Thymus (tissue), 11 donors: ENCODE measurements at regions not wholly inside any gene's neighbourhood (a gene's known extent, or its start where the extent isn't known, plus 50 kb on each side); places are given as distances from the start of the nearest gene placed in this dataset.

Experiments used
- DNase-seq, 9 donors: peaks; one replicate each; pipeline ENCODE4 v3.0.0-alpha.2; 2013; ENCODE audit warnings: low spot score in 9 of 9, low read depth in 6 of 9, missing footprints in 1 of 9
- H3K27ac ChIP-seq, 2 donors: one replicate each; pipeline ENCODE4 v1.5.1; 2013; ENCODE audit warnings: control low read depth in 1 of 2, low read depth in 1 of 2, low read length in 1 of 2, mild to moderate bottlenecking in 1 of 2, moderate library complexity in 1 of 2
- H3K27me3 ChIP-seq, 2 donors: one replicate each; pipeline ENCODE4 v1.5.1; 2013; ENCODE audit warnings: low read length in 1 of 2; ENCODE audit not compliant: control insufficient read depth in 2 of 2, insufficient read depth in 1 of 2
- H3K36me3 ChIP-seq, 2 donors: one replicate each; pipeline ENCODE4 v1.5.1; 2013; ENCODE audit warnings: low read length in 1 of 2, mild to moderate bottlenecking in 1 of 2, moderate library complexity in 1 of 2; ENCODE audit not compliant: control insufficient read depth in 2 of 2, insufficient read depth in 2 of 2
- H3K4me1 ChIP-seq, 2 donors: one replicate each; pipeline ENCODE4 v1.5.1; 2013; ENCODE audit warnings: low read length in 2 of 2; ENCODE audit not compliant: control insufficient read depth in 2 of 2, insufficient read depth in 2 of 2
- H3K4me3 ChIP-seq, 2 donors: one replicate each; pipeline ENCODE4 v1.5.1; 2013; ENCODE audit warnings: low read length in 2 of 2, control low read depth in 1 of 2, mild to moderate bottlenecking in 1 of 2
- H3K9me3 ChIP-seq, 2 donors: one replicate each; pipeline ENCODE4 v1.5.1; 2013; ENCODE audit warnings: low read length in 1 of 2, mild to moderate bottlenecking in 1 of 2; ENCODE audit not compliant: control insufficient read depth in 2 of 2, insufficient read depth in 1 of 2
- WGBS: extraction: QIAGEN DNeasy Blood & Tissue Kit; methylation state at CpG from one replicate; pipeline ENCODE4 v1.1.7; 2013; 5-methylcytosine and 5-hydroxymethylcytosine counted together
- donor health status: healthy.

- Histone ChIP-seq H3K27me3 (no peaks in the 10 kb centered on the region), H3K4me3 (no peak overlapping the region), H3K36me3 (no peaks in the 10 kb centered on the region), H3K4me1 (no peaks in the 10 kb centered on the region), H3K9me3 (no peaks in the 10 kb centered on the region), H3K27ac (no peak overlapping the region)
- no peak for DNase-seq
- 79% methylated on average over 13 of the region's 13 CpGs for WGBS
These were observed 89.1 kb upstream of the GNAO1 start for GRCh38 chr16:56102183-56102686.

- Histone ChIP-seq H3K27ac (no peak overlapping the region), H3K4me3 (no peak overlapping the region), H3K9me3 (no peaks in the 10 kb centered on the region), H3K27me3 (no peaks in the 10 kb centered on the region), H3K36me3 (no peaks in the 10 kb centered on the region), H3K4me1 (no peaks in the 10 kb centered on the region)
- whole genome bisulfite sequencing = 71% methylated on average over 5 of the region's 5 CpGs
- DNase-seq = no peak
These were observed 89.8 kb upstream of the GNAO1 start for GRCh38 chr16:56101480-56101879.

- no peak for DNase-seq
- WGBS = 86% methylated on average over 2 of the region's 2 CpGs
- Histone ChIP-seq H3K27me3 (no peaks in the 10 kb centered on the region), H3K4me1 (no peaks in the 10 kb centered on the region), H3K36me3 (no peaks in the 10 kb centered on the region), H3K27ac (no peak overlapping the region), H3K9me3 (no peaks in the 10 kb centered on the region), H3K4me3 (no peak overlapping the region)
These were observed 94.0 kb upstream of the GNAO1 start for GRCh38 chr16:56097306-56097705.

GRCh38 chr16:56094231-56094630 lies 97.1 kb upstream of the GNAO1 start:
- no peak overlapping the region for H3K27ac ChIP-seq
- no peak for DNase-seq
- WGBS = 82% methylated on average over 1 of the region's 1 CpG
- no peaks in the 10 kb centered on the region for H3K9me3 ChIP-seq
- no peaks in the 10 kb centered on the region for H3K27me3 ChIP-seq
- H3K36me3 ChIP-seq = no peaks in the 10 kb centered on the region
- H3K4me3 ChIP-seq = no peak overlapping the region
- H3K4me1 ChIP-seq = no peaks in the 10 kb centered on the region

- Histone ChIP-seq H3K27me3 (no peaks in the 10 kb centered on the region), H3K36me3 (no peaks in the 10 kb centered on the region), H3K9me3 (no peaks in the 10 kb centered on the region), H3K4me1 (no peaks in the 10 kb centered on the region), H3K4me3 (no peak overlapping the region), H3K27ac (no peak overlapping the region)
- DNase-seq = no peak
- WGBS = 83% methylated on average over 2 of the region's 2 CpGs
These were observed 98.2 kb upstream of the GNAO1 start for GRCh38 chr16:56093055-56093454.

GRCh38 chr16:56090076-56090475 lies 101.2 kb upstream of the GNAO1 start:
- DNase-seq = no peak
- Histone ChIP-seq H3K4me3 (no peak overlapping the region), H3K4me1 (no peaks in the 10 kb centered on the region), H3K27me3 (no peaks in the 10 kb centered on the region), H3K9me3 (no peaks in the 10 kb centered on the region), H3K27ac (no peak overlapping the region), H3K36me3 (no peaks in the 10 kb centered on the region)
- WGBS = 85% methylated on average over 2 of the region's 2 CpGs

- Histone ChIP-seq H3K9me3 (no peaks in the 10 kb centered on the region), H3K4me3 (no peak overlapping the region), H3K27me3 (no peaks in the 10 kb centered on the region), H3K36me3 (no peaks in the 10 kb centered on the region), H3K27ac (no peak overlapping the region), H3K4me1 (no peaks in the 10 kb centered on the region)
- WGBS = 89% methylated on average over 6 of the region's 6 CpGs
- no peak for DNase-seq
These were observed 103.7 kb upstream of the GNAO1 start for GRCh38 chr16:56087626-56088025.

- DNase-seq = no peak
These were observed 109.9 kb upstream of the GNAO1 start for GRCh38 chr16:56081371-56081770.

GRCh38 chr16:56075732-56076388 lies 115.4 kb upstream of the GNAO1 start:
- no peak overlapping the region for H3K27ac ChIP-seq
- H3K4me3 ChIP-seq = no peak overlapping the region
- H3K4me1 ChIP-seq = no peaks in the 10 kb centered on the region
- 89% methylated on average over 11 of the region's 11 CpGs for WGBS
- H3K27me3 ChIP-seq = no peaks in the 10 kb centered on the region
- no peaks in the 10 kb centered on the region for H3K36me3 ChIP-seq
- no peaks in the 10 kb centered on the region for H3K9me3 ChIP-seq
- DNase-seq = no peak

More at GRCh38 chr16:56081371-56081770, 109.9 kb upstream of the GNAO1 start:
- WGBS = 99% methylated on average over 2 of the region's 2 CpGs
- Histone ChIP-seq H3K36me3 (no peaks in the 10 kb centered on the region), H3K9me3 (no peaks in the 10 kb centered on the region), H3K4me3 (no peak overlapping the region), H3K4me1 (no peaks in the 10 kb centered on the region), H3K27ac (no peak overlapping the region), H3K27me3 (no peaks in the 10 kb centered on the region)
